SK-N-SH treated with all-trans-retinoic acid at 6 μM for 48 hours (cell line): ENCODE measurements at regions not wholly inside any gene's neighbourhood (a gene's known extent, or its start where the extent isn't known, plus 50 kb on each side); places are given as distances from the start of the nearest gene placed in this dataset.

Source experiments
- ATAC-seq: fragments of 200-7000 bp; cut with Tn5 transposase; 3 replicates; pipeline ENCODE4 v1.9.1; 2020; ENCODE audit warnings: mild to moderate bottlenecking, moderate library complexity
- ARNTL ChIP-seq: fragments of 450-650 bp; formaldehyde crosslinking; IDR thresholded peaks from 2 replicates; pipeline ENCODE4 v1.5.0; 2020; ENCODE audit warnings: low read depth, mild to moderate bottlenecking, moderate library complexity, borderline replicate concordance
- BACH2 ChIP-seq: fragments of 250-450 bp; sonication (Bioruptor Pico); IDR thresholded peaks from 2 replicates; pipeline ENCODE4 v1.9.0; 2021; ENCODE audit warnings: mild to moderate bottlenecking, borderline replicate concordance
- CSDC2 ChIP-seq: fragments of 250-450 bp; sonication (Bioruptor Pico); IDR thresholded peaks from 2 replicates; pipeline ENCODE4 v1.5.0; 2020; ENCODE audit warnings: mild to moderate bottlenecking, moderate library complexity
- ESRRG ChIP-seq: fragments of 250-450 bp; sonication (Bioruptor Pico); IDR thresholded peaks from 2 replicates; pipeline ENCODE4 v1.6.1; 2021; ENCODE audit warnings: mild to moderate bottlenecking
- OSR1 ChIP-seq: fragments of 250-450 bp; sonication (Bioruptor Pico); IDR thresholded peaks from 2 replicates; pipeline ENCODE4 v1.8.0; 2022; ENCODE audit warnings: moderate library complexity, mild to moderate bottlenecking, inconsistent platforms
- PPARA ChIP-seq: fragments of 250-450 bp; sonication (Bioruptor Pico); IDR thresholded peaks from 2 replicates; pipeline ENCODE4 v1.5.0; 2020; ENCODE audit warnings: mild to moderate bottlenecking, borderline replicate concordance
- RARB ChIP-seq: fragments of 250-450 bp; sonication (Bioruptor Pico); IDR thresholded peaks from 2 replicates; pipeline ENCODE4 v1.8.0; 2021; ENCODE audit warnings: mild to moderate bottlenecking, moderate library complexity
- SNAI2 ChIP-seq: fragments of 250-450 bp; sonication (Bioruptor Pico); IDR thresholded peaks from 2 replicates; pipeline ENCODE4 v1.5.0; 2020; ENCODE audit warnings: mild to moderate bottlenecking, moderate library complexity
- ZC3H10 ChIP-seq: fragments of 250-450 bp; sonication (Bioruptor Pico); IDR thresholded peaks from 2 replicates; pipeline ENCODE4 v1.5.1; 2021; ENCODE audit warnings: mild to moderate bottlenecking, moderate library complexity
- ZNF565 ChIP-seq: fragments of 450-650 bp; formaldehyde crosslinking; conservative IDR thresholded peaks from 2 replicates; pipeline ENCODE4 v1.5.0; 2020; ENCODE audit warnings: low read depth, mild to moderate bottlenecking, moderate library complexity
- ZNF8 ChIP-seq: fragments of 450-650 bp; formaldehyde crosslinking; IDR thresholded peaks from 2 replicates; pipeline ENCODE4 v1.5.0; 2020; ENCODE audit warnings: mild to moderate bottlenecking, moderate library complexity
- TF ChIP-seq, protein P1 (sequence below): fragments of 250-450 bp; sonication (Bioruptor Pico); IDR thresholded peaks from 2 replicates; pipeline ENCODE4 v1.5.0; 2020; ENCODE audit warnings: mild to moderate bottlenecking, moderate library complexity
- TF ChIP-seq, protein P2 (sequence below): fragments of 250-450 bp; sonication (Bioruptor Pico); IDR thresholded peaks from 2 replicates; pipeline ENCODE4 v1.8.0; 2020; ENCODE audit warnings: mild to moderate bottlenecking, moderate library complexity, borderline replicate concordance
- TF ChIP-seq, protein P3 (sequence below): fragments of 250-450 bp; sonication (Bioruptor Pico); IDR thresholded peaks from 2 replicates; pipeline ENCODE4 v1.8.0; 2021; ENCODE audit warnings: low read depth, mild to moderate bottlenecking, moderate library complexity, borderline replicate concordance
- TF ChIP-seq, protein P4 (sequence below): fragments of 250-450 bp; sonication (Bioruptor Pico); IDR thresholded peaks from 2 replicates; pipeline ENCODE4 v1.5.1; 2021; ENCODE audit warnings: mild to moderate bottlenecking, moderate library complexity
- TF ChIP-seq, protein P5 (sequence below): fragments of 250-450 bp; sonication (Bioruptor Pico); IDR thresholded peaks from 2 replicates; pipeline ENCODE4 v1.5.1; 2020; ENCODE audit warnings: low read depth, mild to moderate bottlenecking, moderate library complexity

DNA sequence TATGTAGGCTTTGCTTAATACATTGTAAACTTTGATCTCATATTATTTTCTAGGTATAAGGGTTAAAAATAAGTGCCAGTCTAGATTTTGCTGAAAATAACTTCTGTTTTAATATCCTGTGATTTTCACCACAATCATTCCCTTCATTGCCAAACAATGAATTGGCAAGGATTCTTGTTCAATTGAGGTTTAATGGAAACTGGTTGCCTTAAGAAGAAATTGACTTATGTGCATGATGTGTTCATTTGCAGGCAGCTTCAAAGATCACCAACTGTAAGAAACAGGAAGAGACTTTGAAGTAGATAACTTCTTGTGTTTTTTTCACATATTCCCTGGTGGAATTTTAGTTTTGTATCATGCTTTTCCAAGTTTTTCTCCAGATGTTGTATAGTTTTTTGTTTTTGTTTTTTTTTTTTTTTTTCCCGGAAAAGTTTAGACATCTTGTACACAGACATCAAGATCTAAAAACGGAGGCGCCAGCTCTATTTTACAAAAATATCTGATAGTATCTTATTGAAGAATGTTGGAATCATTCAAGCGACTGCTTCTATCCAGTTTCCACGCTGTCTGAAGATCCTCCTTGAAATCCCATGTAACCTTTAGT lies 108.3 kb downstream of the POSTN start:
- ATAC-seq = no peak
- no peak for TF ChIP-seq ARNTL (CRISPR knock-in tag)
- TF ChIP-seq, protein P1, sequence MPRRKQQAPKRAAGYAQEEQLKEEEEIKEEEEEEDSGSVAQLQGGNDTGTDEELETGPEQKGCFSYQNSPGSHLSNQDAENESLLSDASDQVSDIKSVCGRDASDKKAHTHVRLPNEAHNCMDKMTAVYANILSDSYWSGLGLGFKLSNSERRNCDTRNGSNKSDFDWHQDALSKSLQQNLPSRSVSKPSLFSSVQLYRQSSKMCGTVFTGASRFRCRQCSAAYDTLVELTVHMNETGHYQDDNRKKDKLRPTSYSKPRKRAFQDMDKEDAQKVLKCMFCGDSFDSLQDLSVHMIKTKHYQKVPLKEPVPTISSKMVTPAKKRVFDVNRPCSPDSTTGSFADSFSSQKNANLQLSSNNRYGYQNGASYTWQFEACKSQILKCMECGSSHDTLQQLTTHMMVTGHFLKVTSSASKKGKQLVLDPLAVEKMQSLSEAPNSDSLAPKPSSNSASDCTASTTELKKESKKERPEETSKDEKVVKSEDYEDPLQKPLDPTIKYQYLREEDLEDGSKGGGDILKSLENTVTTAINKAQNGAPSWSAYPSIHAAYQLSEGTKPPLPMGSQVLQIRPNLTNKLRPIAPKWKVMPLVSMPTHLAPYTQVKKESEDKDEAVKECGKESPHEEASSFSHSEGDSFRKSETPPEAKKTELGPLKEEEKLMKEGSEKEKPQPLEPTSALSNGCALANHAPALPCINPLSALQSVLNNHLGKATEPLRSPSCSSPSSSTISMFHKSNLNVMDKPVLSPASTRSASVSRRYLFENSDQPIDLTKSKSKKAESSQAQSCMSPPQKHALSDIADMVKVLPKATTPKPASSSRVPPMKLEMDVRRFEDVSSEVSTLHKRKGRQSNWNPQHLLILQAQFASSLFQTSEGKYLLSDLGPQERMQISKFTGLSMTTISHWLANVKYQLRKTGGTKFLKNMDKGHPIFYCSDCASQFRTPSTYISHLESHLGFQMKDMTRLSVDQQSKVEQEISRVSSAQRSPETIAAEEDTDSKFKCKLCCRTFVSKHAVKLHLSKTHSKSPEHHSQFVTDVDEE (CRISPR knock-in tag) = no peak
- TF ChIP-seq ZNF565 (CRISPR knock-in tag) = no peak
- TF ChIP-seq, protein P2, sequence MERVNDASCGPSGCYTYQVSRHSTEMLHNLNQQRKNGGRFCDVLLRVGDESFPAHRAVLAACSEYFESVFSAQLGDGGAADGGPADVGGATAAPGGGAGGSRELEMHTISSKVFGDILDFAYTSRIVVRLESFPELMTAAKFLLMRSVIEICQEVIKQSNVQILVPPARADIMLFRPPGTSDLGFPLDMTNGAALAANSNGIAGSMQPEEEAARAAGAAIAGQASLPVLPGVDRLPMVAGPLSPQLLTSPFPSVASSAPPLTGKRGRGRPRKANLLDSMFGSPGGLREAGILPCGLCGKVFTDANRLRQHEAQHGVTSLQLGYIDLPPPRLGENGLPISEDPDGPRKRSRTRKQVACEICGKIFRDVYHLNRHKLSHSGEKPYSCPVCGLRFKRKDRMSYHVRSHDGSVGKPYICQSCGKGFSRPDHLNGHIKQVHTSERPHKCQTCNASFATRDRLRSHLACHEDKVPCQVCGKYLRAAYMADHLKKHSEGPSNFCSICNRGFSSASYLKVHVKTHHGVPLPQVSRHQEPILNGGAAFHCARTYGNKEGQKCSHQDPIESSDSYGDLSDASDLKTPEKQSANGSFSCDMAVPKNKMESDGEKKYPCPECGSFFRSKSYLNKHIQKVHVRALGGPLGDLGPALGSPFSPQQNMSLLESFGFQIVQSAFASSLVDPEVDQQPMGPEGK (CRISPR knock-in tag) = no peak
- TF ChIP-seq RARB (CRISPR knock-in tag) = no peak
- TF ChIP-seq OSR1 (CRISPR knock-in tag) = no peak
- TF ChIP-seq, protein P3, sequence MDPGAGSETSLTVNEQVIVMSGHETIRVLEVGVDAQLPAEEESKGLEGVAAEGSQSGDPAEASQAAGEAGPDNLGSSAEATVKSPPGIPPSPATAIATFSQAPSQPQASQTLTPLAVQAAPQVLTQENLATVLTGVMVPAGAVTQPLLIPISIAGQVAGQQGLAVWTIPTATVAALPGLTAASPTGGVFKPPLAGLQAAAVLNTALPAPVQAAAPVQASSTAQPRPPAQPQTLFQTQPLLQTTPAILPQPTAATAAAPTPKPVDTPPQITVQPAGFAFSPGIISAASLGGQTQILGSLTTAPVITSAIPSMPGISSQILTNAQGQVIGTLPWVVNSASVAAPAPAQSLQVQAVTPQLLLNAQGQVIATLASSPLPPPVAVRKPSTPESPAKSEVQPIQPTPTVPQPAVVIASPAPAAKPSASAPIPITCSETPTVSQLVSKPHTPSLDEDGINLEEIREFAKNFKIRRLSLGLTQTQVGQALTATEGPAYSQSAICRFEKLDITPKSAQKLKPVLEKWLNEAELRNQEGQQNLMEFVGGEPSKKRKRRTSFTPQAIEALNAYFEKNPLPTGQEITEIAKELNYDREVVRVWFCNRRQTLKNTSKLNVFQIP (CRISPR knock-in tag) = no peak
- no peak for TF ChIP-seq SNAI2
- TF ChIP-seq BACH2 (CRISPR knock-in tag) = no peak
- TF ChIP-seq ZNF8 = no peak

DNA sequence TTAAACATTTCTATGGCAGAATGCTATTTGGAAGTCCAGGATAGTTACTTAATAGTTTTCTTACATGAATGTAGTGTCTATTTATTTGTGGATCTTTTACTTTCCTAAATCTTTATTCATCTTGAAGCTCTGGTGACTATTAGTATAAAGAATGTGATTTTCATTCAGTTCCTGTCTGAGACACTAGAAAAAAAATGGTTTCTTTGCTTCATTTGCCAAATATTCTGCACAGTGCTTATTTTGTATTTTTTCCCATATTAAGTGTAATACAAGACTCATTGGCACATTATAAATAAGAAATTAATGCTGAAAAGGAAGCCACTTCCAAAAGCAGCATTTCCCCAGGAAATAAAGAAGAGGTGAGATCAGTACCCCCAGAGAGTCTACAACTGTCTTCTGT lies 109.8 kb downstream of the POSTN start:
- no peak for ATAC-seq
- TF ChIP-seq ZNF8 (no peak), ESRRG (CRISPR knock-in tag) (no peak), ZC3H10 (CRISPR knock-in tag) (no peak), RARB (CRISPR knock-in tag) (no peak), CSDC2 (CRISPR knock-in tag) (no peak), BACH2 (CRISPR knock-in tag) (no peak), PPARA (no peak), OSR1 (CRISPR knock-in tag) (no peak), ZNF565 (CRISPR knock-in tag) (no peak)
- TF ChIP-seq, protein P4, sequence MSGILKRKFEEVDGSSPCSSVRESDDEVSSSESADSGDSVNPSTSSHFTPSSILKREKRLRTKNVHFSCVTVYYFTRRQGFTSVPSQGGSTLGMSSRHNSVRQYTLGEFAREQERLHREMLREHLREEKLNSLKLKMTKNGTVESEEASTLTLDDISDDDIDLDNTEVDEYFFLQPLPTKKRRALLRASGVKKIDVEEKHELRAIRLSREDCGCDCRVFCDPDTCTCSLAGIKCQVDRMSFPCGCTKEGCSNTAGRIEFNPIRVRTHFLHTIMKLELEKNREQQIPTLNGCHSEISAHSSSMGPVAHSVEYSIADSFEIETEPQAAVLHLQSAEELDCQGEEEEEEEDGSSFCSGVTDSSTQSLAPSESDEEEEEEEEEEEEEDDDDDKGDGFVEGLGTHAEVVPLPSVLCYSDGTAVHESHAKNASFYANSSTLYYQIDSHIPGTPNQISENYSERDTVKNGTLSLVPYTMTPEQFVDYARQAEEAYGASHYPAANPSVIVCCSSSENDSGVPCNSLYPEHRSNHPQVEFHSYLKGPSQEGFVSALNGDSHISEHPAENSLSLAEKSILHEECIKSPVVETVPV (CRISPR knock-in tag) = no peak
- TF ChIP-seq, all 23 proteins: peak for 0

DNA sequence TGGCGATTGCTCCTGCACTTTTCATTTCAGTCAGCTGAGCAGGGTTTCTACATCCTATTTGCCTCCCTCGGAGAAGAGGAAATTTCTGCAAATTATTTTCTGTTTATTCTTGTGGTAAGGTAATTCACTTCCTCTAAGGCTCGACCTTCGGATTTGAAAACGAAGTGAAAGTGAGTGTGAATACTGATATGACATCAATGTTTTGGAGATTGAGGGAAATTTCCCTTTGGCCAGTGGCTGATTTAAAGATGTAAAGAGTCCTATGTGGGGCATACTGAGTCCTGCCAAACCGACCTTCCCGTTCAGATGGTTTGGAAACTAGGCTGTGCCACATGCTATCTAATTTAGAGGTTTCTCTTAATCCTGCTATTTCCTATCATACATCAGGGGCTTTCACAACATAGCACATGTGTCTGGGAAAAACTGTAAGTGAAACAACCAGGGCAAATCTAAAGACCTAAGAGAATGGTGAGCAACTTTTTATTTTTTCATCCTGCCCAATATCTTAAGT lies 112.3 kb downstream of the POSTN start:
- no peak for ATAC-seq
- TF ChIP-seq ZNF8 = no peak
- no peak for TF ChIP-seq RARB (CRISPR knock-in tag)
- TF ChIP-seq, protein P5, sequence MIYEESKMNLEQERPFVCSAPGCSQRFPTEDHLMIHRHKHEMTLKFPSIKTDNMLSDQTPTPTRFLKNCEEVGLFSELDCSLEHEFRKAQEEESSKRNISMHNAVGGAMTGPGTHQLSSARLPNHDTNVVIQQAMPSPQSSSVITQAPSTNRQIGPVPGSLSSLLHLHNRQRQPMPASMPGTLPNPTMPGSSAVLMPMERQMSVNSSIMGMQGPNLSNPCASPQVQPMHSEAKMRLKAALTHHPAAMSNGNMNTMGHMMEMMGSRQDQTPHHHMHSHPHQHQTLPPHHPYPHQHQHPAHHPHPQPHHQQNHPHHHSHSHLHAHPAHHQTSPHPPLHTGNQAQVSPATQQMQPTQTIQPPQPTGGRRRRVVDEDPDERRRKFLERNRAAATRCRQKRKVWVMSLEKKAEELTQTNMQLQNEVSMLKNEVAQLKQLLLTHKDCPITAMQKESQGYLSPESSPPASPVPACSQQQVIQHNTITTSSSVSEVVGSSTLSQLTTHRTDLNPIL = no peak

DNA sequence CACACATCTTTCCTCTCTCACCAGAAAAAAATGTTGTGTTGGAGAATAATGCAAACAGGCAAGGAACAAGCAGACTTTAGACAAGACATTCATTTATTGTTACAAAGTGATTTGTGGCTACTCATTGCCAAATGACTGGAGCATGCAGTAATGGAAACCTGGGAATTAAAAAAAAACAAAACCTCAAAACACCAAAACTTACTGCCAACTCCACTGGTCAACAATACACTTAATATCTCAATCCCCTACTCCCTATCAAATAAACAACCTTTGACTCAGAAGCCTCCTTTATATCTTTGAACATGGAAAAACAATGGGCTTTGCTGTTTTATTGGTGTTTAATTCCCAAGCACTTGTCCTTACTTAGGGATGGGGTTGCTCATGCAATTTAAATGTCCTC lies 112.8 kb downstream of the POSTN start:
- no peak; the same call in 2 of the 3 replicates for ATAC-seq
- TF ChIP-seq, protein P2 (CRISPR knock-in tag) = no peak
- TF ChIP-seq ESRRG (CRISPR knock-in tag) = no peak
- TF ChIP-seq, protein P4 (CRISPR knock-in tag) = no peak
- no peak for TF ChIP-seq ZNF565 (CRISPR knock-in tag)
- TF ChIP-seq ARNTL (CRISPR knock-in tag) = no peak
